ENCODE measurements at regions not wholly inside any gene's neighbourhood (a gene's known extent, or its start where the extent isn't known, plus 50 kb on each side); places are given as distances from the start of the nearest gene placed in this dataset.

GRCh38 chr10:113426181-113426877, 126.5 kb upstream of the HABP2 start:
- no peak overlapping the region for H3K4me3 ChIP-seq
- no peaks in the 10 kb centered on the region for H3K36me3 ChIP-seq
- no peak overlapping the region for H3K27ac ChIP-seq
- DNase-seq = no peak
- H3K27me3 ChIP-seq = no peaks in the 10 kb centered on the region
- H3K4me1 ChIP-seq = peaks cover 6% of the 10 kb centered on the region
- no peak overlapping the region for H3K9ac ChIP-seq (ENCODE audit: low read depth in 2 of 2, low read length in 2 of 2)
- intact Hi-C loops (cut with DNase I) = no loop called here
- TF ChIP-seq, protein P1, sequence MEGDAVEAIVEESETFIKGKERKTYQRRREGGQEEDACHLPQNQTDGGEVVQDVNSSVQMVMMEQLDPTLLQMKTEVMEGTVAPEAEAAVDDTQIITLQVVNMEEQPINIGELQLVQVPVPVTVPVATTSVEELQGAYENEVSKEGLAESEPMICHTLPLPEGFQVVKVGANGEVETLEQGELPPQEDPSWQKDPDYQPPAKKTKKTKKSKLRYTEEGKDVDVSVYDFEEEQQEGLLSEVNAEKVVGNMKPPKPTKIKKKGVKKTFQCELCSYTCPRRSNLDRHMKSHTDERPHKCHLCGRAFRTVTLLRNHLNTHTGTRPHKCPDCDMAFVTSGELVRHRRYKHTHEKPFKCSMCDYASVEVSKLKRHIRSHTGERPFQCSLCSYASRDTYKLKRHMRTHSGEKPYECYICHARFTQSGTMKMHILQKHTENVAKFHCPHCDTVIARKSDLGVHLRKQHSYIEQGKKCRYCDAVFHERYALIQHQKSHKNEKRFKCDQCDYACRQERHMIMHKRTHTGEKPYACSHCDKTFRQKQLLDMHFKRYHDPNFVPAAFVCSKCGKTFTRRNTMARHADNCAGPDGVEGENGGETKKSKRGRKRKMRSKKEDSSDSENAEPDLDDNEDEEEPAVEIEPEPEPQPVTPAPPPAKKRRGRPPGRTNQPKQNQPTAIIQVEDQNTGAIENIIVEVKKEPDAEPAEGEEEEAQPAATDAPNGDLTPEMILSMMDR (IDR thresholded peaks at IDR 0.05) = no peak
- no peaks in the 10 kb centered on the region for H3K9me3 ChIP-seq

DNA sequence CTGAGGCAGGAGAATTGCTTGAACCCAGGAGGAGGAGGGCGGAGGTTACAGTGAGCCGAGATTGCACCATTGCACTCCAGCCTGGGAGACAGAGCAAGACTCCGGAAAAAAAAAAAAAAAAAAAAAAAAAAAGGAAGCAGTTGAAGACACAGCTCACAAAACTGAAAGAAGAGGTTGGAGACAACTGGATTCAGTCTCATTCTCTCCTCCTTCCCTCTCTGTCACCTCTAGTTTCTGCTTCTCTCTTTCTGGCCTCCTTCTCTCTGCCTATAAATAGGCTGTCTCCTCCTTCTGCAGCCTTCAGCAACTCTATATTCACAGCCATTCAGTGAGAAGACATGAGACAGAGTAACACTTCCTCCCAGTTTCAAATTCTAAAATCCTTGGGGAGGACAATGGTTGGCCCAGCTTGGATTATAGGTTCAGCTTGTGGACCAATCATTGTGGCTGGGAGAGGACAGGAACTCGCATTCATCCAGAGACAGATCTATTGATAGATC, 125.6 kb upstream of the HABP2 start:
- Histone ChIP-seq H3K27me3 (no peaks in the 10 kb centered on the region), H3K9ac (ENCODE audit: low read depth in 2 of 2, low read length in 2 of 2) (no peak overlapping the region), H3K27ac (no peak overlapping the region), H3K36me3 (no peaks in the 10 kb centered on the region), H3K4me1 (peaks cover 6% of the 10 kb centered on the region), H3K4me3 (no peak overlapping the region), H3K9me3 (no peaks in the 10 kb centered on the region)
- DNase-seq = no peak
- TF ChIP-seq, protein P1 (IDR thresholded peaks at IDR 0.05) = no peak
- intact Hi-C loops (cut with DNase I) = no loop called here

- H3K27me3 ChIP-seq = no peaks in the 10 kb centered on the region
- no peak for DNase-seq
- H3K9ac ChIP-seq (ENCODE audit: low read depth in 2 of 2, low read length in 2 of 2) = no peak overlapping the region
- H3K9me3 ChIP-seq = no peaks in the 10 kb centered on the region
- H3K4me3 ChIP-seq = no peak overlapping the region
- H3K27ac ChIP-seq = no peak overlapping the region
- intact Hi-C loops (cut with DNase I) = no loop called here
- no peaks in the 10 kb centered on the region for H3K36me3 ChIP-seq
- peaks cover 6% of the 10 kb centered on the region for H3K4me1 ChIP-seq
- TF ChIP-seq, protein P1 (IDR thresholded peaks at IDR 0.05) = no peak
Observed at GRCh38 chr10:113427811-113428558, 124.9 kb upstream of the HABP2 start.

DNA sequence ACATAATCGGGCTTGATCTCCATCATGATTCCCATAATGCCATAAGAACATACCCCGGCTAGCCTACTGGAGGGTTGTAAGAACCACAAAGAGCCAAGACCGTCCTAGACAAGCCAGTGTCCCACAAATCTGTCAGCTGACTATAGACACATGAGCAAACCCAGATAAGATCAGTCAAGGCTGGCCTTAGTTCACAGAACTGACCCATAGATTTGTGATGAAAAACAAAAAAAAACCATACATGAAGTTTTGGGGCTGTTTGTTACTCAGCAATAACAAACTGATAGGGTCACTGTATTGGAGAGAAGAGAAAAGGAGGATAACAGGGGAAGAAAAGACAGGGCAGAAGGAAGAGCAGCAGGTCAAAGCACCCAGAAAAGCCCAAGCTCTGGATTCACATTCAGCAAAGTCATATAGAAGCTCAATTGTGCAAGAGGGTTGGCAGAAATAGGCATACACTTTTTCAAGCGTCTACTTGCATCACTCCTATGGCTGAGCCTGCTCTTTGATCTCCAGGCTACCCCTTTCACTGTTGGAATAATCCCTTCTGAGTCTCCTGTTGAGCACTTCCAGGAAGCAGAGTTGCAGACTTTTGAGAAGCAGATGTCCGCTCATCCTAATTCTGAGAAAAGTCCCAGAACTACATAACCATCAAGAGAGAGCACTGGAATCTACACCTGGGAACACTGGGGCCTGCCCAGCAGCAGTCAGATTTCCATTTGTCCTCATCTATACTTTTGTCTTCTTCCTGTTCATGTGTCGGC, 122.0 kb upstream of the HABP2 start:
- TF ChIP-seq, protein P1 (IDR thresholded peaks at IDR 0.05) = no peak
- DNase-seq = no peak
- H3K9me3 ChIP-seq = no peaks in the 10 kb centered on the region

DNA sequence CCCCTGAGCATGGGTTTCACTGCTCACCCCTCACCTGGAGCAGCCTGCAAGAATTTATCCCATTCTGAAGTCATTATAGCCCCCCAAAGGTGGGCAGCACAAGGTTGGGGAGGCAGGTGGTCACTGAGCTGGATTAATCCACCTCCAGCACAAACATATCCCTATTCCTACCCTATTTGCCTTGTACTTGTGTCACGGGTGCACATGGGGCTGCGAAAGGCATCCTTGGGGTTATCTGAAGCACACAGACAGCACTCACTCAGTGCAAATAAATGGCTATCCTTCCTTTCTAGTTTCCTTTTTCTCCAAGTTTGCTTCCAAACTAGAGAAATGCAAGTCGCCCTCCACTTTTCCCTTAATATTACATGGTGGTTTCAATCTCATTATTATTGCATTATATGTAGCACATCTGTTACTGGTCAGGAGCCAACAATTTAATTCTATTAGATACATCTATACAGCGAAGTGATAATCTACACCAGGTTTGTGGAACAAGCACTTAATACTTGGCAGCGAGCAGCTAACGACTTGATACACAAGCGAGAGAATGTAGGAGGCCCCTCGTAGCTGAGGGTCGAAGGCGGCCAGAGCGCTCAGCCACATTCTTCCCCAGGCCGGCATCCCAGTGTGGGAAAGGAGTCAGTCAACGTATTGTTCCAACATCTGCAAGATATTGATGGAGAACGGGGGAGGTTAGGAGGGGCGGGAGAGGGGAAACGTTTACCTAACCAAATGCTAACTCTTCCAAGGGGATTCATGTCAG, 121.3 kb upstream of the HABP2 start:
- Histone ChIP-seq H3K4me1 (no peaks in the 10 kb centered on the region), H3K27ac (no peak overlapping the region), H3K27me3 (no peaks in the 10 kb centered on the region), H3K9me3 (no peaks in the 10 kb centered on the region), H3K4me3 (no peak overlapping the region), H3K9ac (ENCODE audit: low read depth in 2 of 2, low read length in 2 of 2) (no peak overlapping the region), H3K36me3 (no peaks in the 10 kb centered on the region)
- intact Hi-C loops (cut with DNase I) = no loop called here
- no peak for DNase-seq
- TF ChIP-seq, protein P1 (IDR thresholded peaks at IDR 0.05) = no peak

More for the DNA sequence above, 122.0 kb upstream of the HABP2 start:
- Histone ChIP-seq H3K9ac (ENCODE audit: low read depth in 2 of 2, low read length in 2 of 2) (no peak overlapping the region), H3K36me3 (no peaks in the 10 kb centered on the region), H3K27ac (no peak overlapping the region), H3K27me3 (no peaks in the 10 kb centered on the region), H3K4me1 (no peaks in the 10 kb centered on the region), H3K4me3 (no peak overlapping the region)
- intact Hi-C loops (cut with DNase I) = no loop called here
